Thoracic aorta (tissue), 2 donors: ENCODE measurements at regions not wholly inside any gene's neighbourhood (a gene's known extent, or its start where the extent isn't known, plus 50 kb on each side); places are given as distances from the start of the nearest gene placed in this dataset.

Experiments used
- ATAC-seq: fragments of 150-250 bp; one replicate; pipeline ENCODE4 v1.8.0; 2017; ENCODE audit warnings: low read depth; ENCODE audit not compliant: insufficient number of reproducible peaks, low FRiP score
- DNase-seq: peaks from one replicate; pipeline ENCODE4 v3.0.0-alpha.2; 2020; ENCODE audit warnings: low spot score
- H3K27ac ChIP-seq, 2 donors: fragments of 200-600 bp; sonication (generic); 1 replicate in 1 of 2; 2 replicates in 1 of 2; pipeline ENCODE4 v1.5.1; 2016; ENCODE audit warnings: mild to moderate bottlenecking in 2 of 2, moderate library complexity in 2 of 2
- H3K27me3 ChIP-seq: fragments of 200-600 bp; sonication (generic); replicated peaks from 2 replicates; pipeline ENCODE4 v1.6.0; 2016; ENCODE audit warnings: mild to moderate bottlenecking; ENCODE audit not compliant: insufficient read depth
- H3K36me3 ChIP-seq: fragments of 200-600 bp; sonication (generic); one replicate; pipeline ENCODE4 v1.5.1; 2016
- H3K4me1 ChIP-seq, 2 donors: fragments of 200-600 bp; sonication (generic); 1 replicate in 1 of 2; 2 replicates in 1 of 2; pipeline versions ENCODE4 v1.5.1 to v1.6.0; 2016; ENCODE audit warnings: low read depth in 2 of 2, mild to moderate bottlenecking in 1 of 2; ENCODE audit not compliant: control insufficient read depth in 1 of 2
- H3K4me3 ChIP-seq: fragments of 200-600 bp; sonication (generic); 2 replicates; pipeline ENCODE4 v1.5.1; 2016; ENCODE audit warnings: mild to moderate bottlenecking
- H3K9me3 ChIP-seq: fragments of 200-600 bp; sonication (generic); 2 replicates; pipeline ENCODE4 v1.5.1; 2016
- TF ChIP-seq, protein P1 (sequence below): fragments of 200-600 bp; sonication (generic); IDR thresholded peaks from one replicate; pipeline ENCODE4 v1.5.1; 2019; ENCODE audit warnings: antibody characterized with exemption

DNA sequence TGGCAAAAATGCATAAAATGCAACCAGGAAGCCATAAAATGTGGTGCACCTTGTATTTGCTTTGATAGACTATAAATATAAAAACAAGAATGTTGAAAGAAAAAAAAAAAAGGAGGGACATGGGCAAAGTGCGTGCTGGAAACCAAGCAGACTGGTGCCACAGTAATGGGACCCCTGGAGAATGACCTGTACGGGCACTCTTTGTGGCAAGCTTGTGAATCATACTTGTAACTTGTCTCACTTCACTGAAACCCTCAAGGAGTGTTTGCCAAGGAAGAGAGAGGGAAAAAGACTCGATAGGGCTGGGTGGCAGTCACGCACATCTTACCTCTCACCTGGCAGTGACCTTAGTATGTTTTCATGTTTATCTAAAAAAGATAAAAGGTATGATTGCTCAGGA lies 1183.6 kb downstream of the GATA3 start:
- DNase-seq, result no peak
- H3K27ac ChIP-seq, result no peak overlapping the region
- no peak overlapping the region for H3K4me3 ChIP-seq

DNA sequence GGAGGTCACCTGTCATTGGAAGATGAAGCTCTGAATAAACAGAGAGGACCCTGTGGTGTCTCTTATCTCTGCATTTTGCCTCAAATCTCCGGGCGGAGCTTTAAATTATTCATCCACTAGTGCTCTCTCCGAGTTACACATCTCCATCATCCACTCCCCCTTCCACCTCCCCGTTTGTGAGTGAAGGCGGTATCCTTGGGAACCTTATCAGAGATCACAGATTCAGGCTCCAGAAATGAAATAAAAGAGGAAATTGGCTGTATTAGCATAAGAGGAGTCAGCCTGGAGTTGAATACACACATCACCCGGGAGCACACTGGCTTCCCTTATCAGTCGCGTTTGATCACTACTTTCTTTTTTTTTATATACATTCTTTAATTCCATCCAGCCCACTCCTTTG lies 1184.8 kb downstream of the GATA3 start:
- TF ChIP-seq, protein P1, sequence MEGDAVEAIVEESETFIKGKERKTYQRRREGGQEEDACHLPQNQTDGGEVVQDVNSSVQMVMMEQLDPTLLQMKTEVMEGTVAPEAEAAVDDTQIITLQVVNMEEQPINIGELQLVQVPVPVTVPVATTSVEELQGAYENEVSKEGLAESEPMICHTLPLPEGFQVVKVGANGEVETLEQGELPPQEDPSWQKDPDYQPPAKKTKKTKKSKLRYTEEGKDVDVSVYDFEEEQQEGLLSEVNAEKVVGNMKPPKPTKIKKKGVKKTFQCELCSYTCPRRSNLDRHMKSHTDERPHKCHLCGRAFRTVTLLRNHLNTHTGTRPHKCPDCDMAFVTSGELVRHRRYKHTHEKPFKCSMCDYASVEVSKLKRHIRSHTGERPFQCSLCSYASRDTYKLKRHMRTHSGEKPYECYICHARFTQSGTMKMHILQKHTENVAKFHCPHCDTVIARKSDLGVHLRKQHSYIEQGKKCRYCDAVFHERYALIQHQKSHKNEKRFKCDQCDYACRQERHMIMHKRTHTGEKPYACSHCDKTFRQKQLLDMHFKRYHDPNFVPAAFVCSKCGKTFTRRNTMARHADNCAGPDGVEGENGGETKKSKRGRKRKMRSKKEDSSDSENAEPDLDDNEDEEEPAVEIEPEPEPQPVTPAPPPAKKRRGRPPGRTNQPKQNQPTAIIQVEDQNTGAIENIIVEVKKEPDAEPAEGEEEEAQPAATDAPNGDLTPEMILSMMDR, result no peak
- ATAC-seq, result no peak
- Histone ChIP-seq H3K9me3 (no peaks in the 10 kb centered on the region), H3K4me3 (no peak overlapping the region), H3K4me1 (no peaks in the 10 kb centered on the region), H3K27ac (no peak overlapping the region), H3K27me3 (no peaks in the 10 kb centered on the region), H3K36me3 (no peaks in the 10 kb centered on the region)
- no peak for DNase-seq

More for the DNA sequence above, 1183.6 kb downstream of the GATA3 start:
- no peak for ATAC-seq
- TF ChIP-seq, protein P1, result no peak
- H3K36me3 ChIP-seq, result no peaks in the 10 kb centered on the region
- H3K9me3 ChIP-seq, result no peaks in the 10 kb centered on the region
- no peaks in the 10 kb centered on the region for H3K4me1 ChIP-seq
- no peaks in the 10 kb centered on the region for H3K27me3 ChIP-seq

DNA sequence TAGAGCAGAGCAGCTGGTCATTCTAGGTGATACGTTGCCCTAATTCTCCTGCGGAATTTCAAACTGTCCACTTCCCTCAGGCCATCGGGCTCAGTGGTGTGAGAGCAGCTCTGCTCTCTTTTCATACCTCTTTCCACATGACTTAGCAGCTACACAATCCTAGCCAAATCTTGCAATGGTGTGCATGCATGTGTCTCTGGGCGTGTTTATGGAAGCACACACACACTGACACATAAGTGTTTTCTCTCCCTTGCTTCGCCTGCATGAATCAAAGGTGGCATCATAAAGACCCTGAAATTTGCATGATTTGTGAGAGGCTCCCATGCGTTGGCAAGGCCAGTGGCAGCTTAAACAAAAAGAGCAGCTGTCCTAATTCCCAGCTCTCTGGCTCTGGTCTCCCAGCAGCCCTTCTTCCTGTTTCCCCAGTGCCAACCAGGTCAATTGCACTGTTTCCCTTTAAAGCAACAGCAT lies 1189.5 kb downstream of the GATA3 start:
- DNase-seq (no peak), ATAC-seq (no peak)
- no peaks in the 10 kb centered on the region for H3K4me1 ChIP-seq
- TF ChIP-seq, protein P1, result no peak
- no peaks in the 10 kb centered on the region for H3K36me3 ChIP-seq
- no peak overlapping the region for H3K27ac ChIP-seq
- H3K9me3 ChIP-seq, result no peaks in the 10 kb centered on the region
- H3K4me3 ChIP-seq, result no peak overlapping the region
- no peaks in the 10 kb centered on the region for H3K27me3 ChIP-seq

DNA sequence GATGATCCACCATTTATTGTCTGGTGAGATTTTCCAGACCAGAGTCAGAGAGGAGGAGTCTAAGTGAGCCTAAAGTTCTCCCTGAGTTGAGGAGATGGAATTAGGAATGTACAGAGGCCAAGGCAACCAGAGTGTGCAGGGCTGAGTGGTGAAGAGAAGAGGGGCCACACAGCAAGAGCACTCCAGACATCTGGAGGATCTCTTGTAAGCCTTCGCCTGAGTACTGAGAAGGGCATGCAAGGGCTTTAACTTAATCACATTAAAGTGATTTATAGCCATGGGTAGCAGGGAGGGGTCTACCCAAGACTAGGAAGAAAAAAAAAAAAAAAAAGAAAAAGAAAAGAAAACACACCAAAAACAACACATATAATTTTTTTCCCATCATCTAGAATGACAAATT lies 1190.4 kb downstream of the GATA3 start:
- Histone ChIP-seq H3K4me3 (no peak overlapping the region), H3K4me1 (no peaks in the 10 kb centered on the region), H3K36me3 (no peaks in the 10 kb centered on the region), H3K27ac (no peak overlapping the region), H3K9me3 (no peaks in the 10 kb centered on the region), H3K27me3 (no peaks in the 10 kb centered on the region)
- DNase-seq, result no peak
- TF ChIP-seq, protein P1, result no peak
- no peak for ATAC-seq

DNA sequence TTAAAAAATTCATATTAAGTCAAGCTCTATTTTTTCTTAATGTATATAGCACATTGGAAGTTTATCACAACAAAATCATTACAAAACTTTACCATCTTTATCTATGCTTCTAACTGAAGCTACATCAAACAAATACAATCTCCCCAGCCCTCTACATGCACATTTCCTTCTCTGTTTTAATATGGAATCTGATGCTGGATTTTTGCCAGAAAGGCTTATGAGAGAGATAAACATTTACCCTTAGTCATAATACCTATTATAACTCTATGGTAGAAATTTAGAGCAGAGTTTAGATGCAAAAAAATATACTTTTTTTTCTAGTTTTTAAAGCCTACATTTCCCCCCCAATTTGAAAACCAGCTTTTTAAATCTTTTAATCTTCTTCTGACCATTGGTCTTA lies 1198.6 kb downstream of the GATA3 start:
- Histone ChIP-seq H3K27ac (no peak overlapping the region), H3K4me1 (no peaks in the 10 kb centered on the region), H3K27me3 (no peaks in the 10 kb centered on the region), H3K36me3 (no peaks in the 10 kb centered on the region), H3K9me3 (no peaks in the 10 kb centered on the region), H3K4me3 (no peak overlapping the region)
- DNase-seq (no peak), ATAC-seq (no peak)
- TF ChIP-seq, protein P1, result no peak
